ENCODE measurements at regions not wholly inside any gene's neighbourhood (a gene's known extent, or its start where the extent isn't known, plus 50 kb on each side); places are given as distances from the start of the nearest gene placed in this dataset.

DNA sequence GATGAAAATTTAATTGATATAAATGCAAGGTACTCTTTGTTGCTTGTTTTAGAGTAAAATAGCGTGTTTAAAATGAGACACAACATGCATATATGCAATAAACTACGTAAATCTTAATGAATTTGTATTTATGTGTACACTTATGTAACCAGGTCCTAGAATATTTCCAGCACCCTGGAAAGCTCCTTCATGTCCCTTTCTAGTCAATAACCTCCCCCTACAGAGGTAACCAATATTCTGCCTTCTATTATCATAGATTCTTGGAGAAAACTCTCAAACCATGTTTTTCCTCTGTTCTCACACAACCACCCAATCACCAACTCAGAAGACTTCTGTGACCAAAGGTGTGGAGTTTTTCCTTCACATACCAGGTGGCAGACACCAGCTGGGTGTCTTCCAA is 79.6 kb upstream of the THUMPD2 start:
- TF ChIP-seq, protein P1, sequence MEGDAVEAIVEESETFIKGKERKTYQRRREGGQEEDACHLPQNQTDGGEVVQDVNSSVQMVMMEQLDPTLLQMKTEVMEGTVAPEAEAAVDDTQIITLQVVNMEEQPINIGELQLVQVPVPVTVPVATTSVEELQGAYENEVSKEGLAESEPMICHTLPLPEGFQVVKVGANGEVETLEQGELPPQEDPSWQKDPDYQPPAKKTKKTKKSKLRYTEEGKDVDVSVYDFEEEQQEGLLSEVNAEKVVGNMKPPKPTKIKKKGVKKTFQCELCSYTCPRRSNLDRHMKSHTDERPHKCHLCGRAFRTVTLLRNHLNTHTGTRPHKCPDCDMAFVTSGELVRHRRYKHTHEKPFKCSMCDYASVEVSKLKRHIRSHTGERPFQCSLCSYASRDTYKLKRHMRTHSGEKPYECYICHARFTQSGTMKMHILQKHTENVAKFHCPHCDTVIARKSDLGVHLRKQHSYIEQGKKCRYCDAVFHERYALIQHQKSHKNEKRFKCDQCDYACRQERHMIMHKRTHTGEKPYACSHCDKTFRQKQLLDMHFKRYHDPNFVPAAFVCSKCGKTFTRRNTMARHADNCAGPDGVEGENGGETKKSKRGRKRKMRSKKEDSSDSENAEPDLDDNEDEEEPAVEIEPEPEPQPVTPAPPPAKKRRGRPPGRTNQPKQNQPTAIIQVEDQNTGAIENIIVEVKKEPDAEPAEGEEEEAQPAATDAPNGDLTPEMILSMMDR (IDR thresholded peaks at IDR 0.05) = no peak
- TF ChIP-seq POLR2A (IDR thresholded peaks at IDR 0.05; ENCODE audit: low read depth) = no peak
- TF ChIP-seq EP300 (IDR thresholded peaks at IDR 0.05) = no peak
- TF ChIP-seq POLR2AphosphoS5 (IDR thresholded peaks at IDR 0.05) = no peak

All from esophagus muscularis mucosa (tissue), 4 donors.